ENCODE measurements at regions not wholly inside any gene's neighbourhood (a gene's known extent, or its start where the extent isn't known, plus 50 kb on each side); places are given as distances from the start of the nearest gene placed in this dataset.

GRCh38 chr14:43983721-43984120 lies 523.4 kb downstream of the FSCB start:
- TF ChIP-seq BACH2 (CRISPR knock-in tag; IDR thresholded peaks at IDR 0.05; ENCODE audit: borderline replicate concordance): no peak
- TF ChIP-seq TSHZ2 (CRISPR knock-in tag; IDR thresholded peaks at IDR 0.05): no peak
- no peak for TF ChIP-seq ZFP3 (CRISPR knock-in tag; IDR thresholded peaks at IDR 0.05)
- no peak for TF ChIP-seq ZNF70 (CRISPR knock-in tag; IDR thresholded peaks at IDR 0.05)
- no peak for TF ChIP-seq CREB5 (CRISPR knock-in tag; IDR thresholded peaks at IDR 0.05; ENCODE audit: low read depth)
- no peak for TF ChIP-seq RARB (CRISPR knock-in tag; IDR thresholded peaks at IDR 0.05)
- no peak for TF ChIP-seq ZFP30 (CRISPR knock-in tag; IDR thresholded peaks at IDR 0.05)
- no peak for TF ChIP-seq PATZ1 (CRISPR knock-in tag; IDR thresholded peaks at IDR 0.05; ENCODE audit: borderline replicate concordance)
- no peak for TF ChIP-seq ZC3H10 (CRISPR knock-in tag; IDR thresholded peaks at IDR 0.05)
- TF ChIP-seq TOX (CRISPR knock-in tag; IDR thresholded peaks at IDR 0.05; ENCODE audit: borderline replicate concordance): no peak
